SK-N-SH (cell line): ENCODE measurements at regions not wholly inside any gene's neighbourhood (a gene's known extent, or its start where the extent isn't known, plus 50 kb on each side); places are given as distances from the start of the nearest gene placed in this dataset.

Experiments used
- CTCF ChIA-PET: fragments of 300-600, 350-600 bp; formaldehyde crosslinking; extraction: SDS; loops from one replicate; lab custom pipeline; 2021; lab: Yijun Ruan, JAX
- POLR2A ChIA-PET: fragments of 350-600 bp; sonication (Branson Sonifier 250); formaldehyde crosslinking; extraction: SDS; loops from one replicate; lab custom pipeline; 2020; ENCODE audit warnings: antibody characterized with exemption, inconsistent platforms; lab: Yijun Ruan, JAX
- DNase-seq: peaks from one replicate; pipeline ENCODE4 v3.0.0; 2012
- H2AFZ ChIP-seq: fragments of 200-600 bp; sonication (generic); 2 replicates; pipeline ENCODE4 v1.8.1; 2016; ENCODE audit warnings: antibody characterized with exemption, mild to moderate bottlenecking, low read depth
- H3F3A ChIP-seq: fragments of 200-600 bp; sonication (generic); replicated peaks from 2 replicates; pipeline ENCODE3; 2016; ENCODE audit warnings: antibody characterized with exemption, mild to moderate bottlenecking; ENCODE audit not compliant: insufficient read depth
- H3K27ac ChIP-seq, 2 experiments: fragments of 200-500 bp in 1 of 2; fragments of 200-600 bp in 1 of 2; sonication (Bioruptor generic) in 1 of 2; sonication (generic), shearing (Covaris generic) in 1 of 2; 2 replicates each; pipeline versions ENCODE4 v1.5.1 to v1.6.1; 2014 to 2016; ENCODE audit warnings: low read depth in 2 of 2, inconsistent platforms in 1 of 2, low read length in 1 of 2, mild to moderate bottlenecking in 1 of 2, mixed read lengths in 1 of 2
- H3K27me3 ChIP-seq: fragments of 200-600 bp; sonication (generic), shearing (Covaris generic); 2 replicates; pipeline ENCODE4 v1.6.1; 2016; ENCODE audit warnings: mixed run types; ENCODE audit not compliant: insufficient read depth
- H3K36me3 ChIP-seq, 2 experiments: fragments of 200-500 bp in 1 of 2; fragments of 200-600 bp in 1 of 2; sonication (Bioruptor generic) in 1 of 2; sonication (generic) in 1 of 2; replicated peaks in 1 of 2; 2 replicates each; pipeline versions ENCODE3 to v1.5.1; 2014 to 2016; ENCODE audit warnings: low read length in 1 of 2, mild to moderate bottlenecking in 1 of 2; ENCODE audit not compliant: insufficient read depth in 2 of 2, control insufficient read depth in 1 of 2
- H3K4me1 ChIP-seq, 2 experiments: fragments of 200-500 bp in 1 of 2; fragments of 200-600 bp in 1 of 2; sonication (Bioruptor generic) in 1 of 2; sonication (generic), shearing (Covaris generic) in 1 of 2; 2 replicates each; pipeline versions ENCODE4 v1.5.1 to v1.6.1; 2014 to 2016; ENCODE audit warnings: low read depth in 1 of 2, low read length in 1 of 2, mixed run types in 1 of 2; ENCODE audit not compliant: insufficient read depth in 2 of 2, control insufficient read depth in 1 of 2
- H3K4me2 ChIP-seq: fragments of 200-600 bp; sonication (generic), shearing (Covaris generic); 2 replicates; pipeline ENCODE4 v1.6.1; 2017; ENCODE audit warnings: mixed run types
- H3K4me3 ChIP-seq, 2 experiments: fragments of 200-500 bp in 1 of 2; fragments of 200-600 bp in 1 of 2; sonication (Bioruptor generic) in 1 of 2; sonication (generic), shearing (Covaris generic) in 1 of 2; 2 replicates each; pipeline versions ENCODE4 v1.5.1 to v1.8.1; 2014 to 2016; ENCODE audit warnings: low read depth in 2 of 2, inconsistent platforms in 1 of 2, low read length in 1 of 2, mild to moderate bottlenecking in 1 of 2, mixed read lengths in 1 of 2, moderate library complexity in 1 of 2
- H3K79me2 ChIP-seq: fragments of 200-600 bp; sonication (generic); 2 replicates; pipeline ENCODE4 v1.8.1; 2017; ENCODE audit warnings: mild to moderate bottlenecking; ENCODE audit not compliant: insufficient read depth
- H3K9ac ChIP-seq: fragments of 200-600 bp; sonication (generic); 2 replicates; pipeline ENCODE4 v1.6.1; 2017; ENCODE audit warnings: mixed run types
- H3K9me2 ChIP-seq: fragments of 200-600 bp; sonication (generic); 2 replicates; pipeline ENCODE4 v1.6.1; 2017; ENCODE audit warnings: mixed run types
- H3K9me3 ChIP-seq: fragments of 200-600 bp; sonication (generic); 2 replicates; pipeline ENCODE4 v1.6.1; 2017; ENCODE audit warnings: mixed run types, mild to moderate bottlenecking, moderate library complexity
- H4K20me1 ChIP-seq: fragments of 200-600 bp; sonication (generic); 2 replicates; pipeline ENCODE4 v1.6.1; 2017; ENCODE audit warnings: mild to moderate bottlenecking, mixed run types; ENCODE audit not compliant: insufficient read depth
- CHD2 ChIP-seq: fragments of 150-350 bp; IDR thresholded peaks from 2 replicates; pipeline ENCODE4 v1.6.1; 2018; ENCODE audit warnings: low read length; ENCODE audit not compliant: partially characterized antibody
- CTCF ChIP-seq: fragments of 200-600 bp; sonication (generic); IDR thresholded peaks from 2 replicates; pipeline ENCODE4 v1.6.1; 2017; ENCODE audit warnings: antibody characterized with exemption, mild to moderate bottlenecking, moderate library complexity
- EZH2phosphoT487 ChIP-seq: fragments of 200-600 bp; sonication (generic); IDR thresholded peaks from 2 replicates; pipeline ENCODE4 v1.6.1; 2017; ENCODE audit warnings: low read depth, mixed run types, mild to moderate bottlenecking, antibody characterized with exemption, moderate library complexity, borderline replicate concordance
- FOSL2 ChIP-seq: IDR thresholded peaks from 2 replicates; pipeline ENCODE4 v1.4.0; 2012; ENCODE audit warnings: low read depth, mild to moderate bottlenecking, moderate library complexity, borderline replicate concordance
- GABPA ChIP-seq: IDR thresholded peaks from 2 replicates; pipeline ENCODE4 v1.4.0; 2012; ENCODE audit warnings: low read depth, mild to moderate bottlenecking
- GATA2 ChIP-seq: sonication (generic); formaldehyde crosslinking; IDR thresholded peaks from 2 replicates; pipeline ENCODE4 v1.5.0; 2020; ENCODE audit warnings: mild to moderate bottlenecking, missing genetic modification reagents
- IRF3 ChIP-seq: fragments of 150-350 bp; IDR thresholded peaks from 2 replicates; pipeline ENCODE4 v1.6.1; 2016; ENCODE audit warnings: mild to moderate bottlenecking, low read depth, low read length
- MAX ChIP-seq: IDR thresholded peaks from 2 replicates; pipeline ENCODE4 v1.4.0; 2012; ENCODE audit warnings: low read depth
- MEF2A ChIP-seq: IDR thresholded peaks from 2 replicates; pipeline ENCODE4 v1.4.0; 2012; ENCODE audit warnings: low read depth, borderline replicate concordance
- MXI1 ChIP-seq: IDR thresholded peaks from 2 replicates; pipeline ENCODE4 v1.6.1; 2012; ENCODE audit warnings: mild to moderate bottlenecking, low read depth, low read length, improper control_type of control experiment
- RAD21 ChIP-seq: IDR thresholded peaks from 2 replicates; pipeline ENCODE4 v1.6.1; 2012; ENCODE audit warnings: mild to moderate bottlenecking, low read length
- RCOR1 ChIP-seq: fragments of 150-350 bp; IDR thresholded peaks from 2 replicates; pipeline ENCODE4 v1.6.1; 2017; ENCODE audit warnings: antibody characterized with exemption, low read length
- RXRA ChIP-seq: IDR thresholded peaks from 2 replicates; pipeline ENCODE4 v1.4.0; 2012; ENCODE audit warnings: low read depth, mild to moderate bottlenecking, borderline replicate concordance
- SIN3A ChIP-seq: IDR thresholded peaks from 2 replicates; pipeline ENCODE4 v1.6.1; 2012; ENCODE audit warnings: low read depth, mild to moderate bottlenecking, low read length, moderate library complexity, borderline replicate concordance
- USF2 ChIP-seq: fragments of 150-350 bp; IDR thresholded peaks from 2 replicates; pipeline ENCODE4 v1.6.1; 2017; ENCODE audit warnings: antibody characterized with exemption, low read length, low read depth, borderline replicate concordance
- WGBS: methylation state at CpG from one replicate; pipeline ENCODE4 v1.1.6; 2017; ENCODE audit warnings: low lambda C conversion rate; 5-methylcytosine and 5-hydroxymethylcytosine counted together

GRCh38 chr2:83640506-83640905 is 818.6 kb downstream of the SUCLG1 start:
- H3K27ac ChIP-seq: no peak overlapping the region
- no peak for TF ChIP-seq GABPA
- no peak for TF ChIP-seq FOSL2
- TF ChIP-seq RXRA: no peak
- no peak for TF ChIP-seq MAX
- TF ChIP-seq CHD2: no peak
- no peak for TF ChIP-seq GATA2 (CRISPR knock-in tag)
- no peak for TF ChIP-seq USF2
- H3K36me3 ChIP-seq: no peaks in the 10 kb centered on the region
- ChIA-PET POLR2A (no interaction called here), CTCF (no interaction called here)
- H3K9ac ChIP-seq: no peak overlapping the region
- DNase-seq: no peak
- no peak overlapping the region for H3K4me2 ChIP-seq
- no peaks in the 10 kb centered on the region for H3K9me3 ChIP-seq
- no peaks in the 10 kb centered on the region for H3K79me2 ChIP-seq
- H2AFZ ChIP-seq: no peak overlapping the region
- H3K4me3 ChIP-seq: no peak overlapping the region
- no peaks in the 10 kb centered on the region for H3F3A ChIP-seq
- H4K20me1 ChIP-seq: no peaks in the 10 kb centered on the region
- H3K27me3 ChIP-seq: no peaks in the 10 kb centered on the region
- no peaks in the 10 kb centered on the region for H3K9me2 ChIP-seq
- H3K4me1 ChIP-seq: no peaks in the 10 kb centered on the region

GRCh38 chr2:83633423-83633822 is 825.7 kb downstream of the SUCLG1 start:
- H3K4me2 ChIP-seq: no peak overlapping the region
- no peaks in the 10 kb centered on the region for H3K4me1 ChIP-seq
- H3K9me3 ChIP-seq: no peaks in the 10 kb centered on the region
- no peaks in the 10 kb centered on the region for H3K27me3 ChIP-seq
- H3K27ac ChIP-seq: no peak overlapping the region
- H3K36me3 ChIP-seq: no peaks in the 10 kb centered on the region
- no peaks in the 10 kb centered on the region for H3F3A ChIP-seq
- POLR2A ChIA-PET: no interaction called here
- no peaks in the 10 kb centered on the region for H3K79me2 ChIP-seq
- 0 out of 2 replicates have a peak, but pooled peaks cover 3% of the 10 kb centered on the region for H3K9me2 ChIP-seq
- CTCF ChIA-PET: no interaction called here
- H3K4me3 ChIP-seq: no peak overlapping the region
- no peak for TF ChIP-seq RCOR1
- TF ChIP-seq EZH2phosphoT487: no peak
- TF ChIP-seq IRF3: no peak
- no peak for TF ChIP-seq CTCF
- TF ChIP-seq CHD2: no peak
- TF ChIP-seq MXI1: no peak
- no peak for TF ChIP-seq SIN3A
- TF ChIP-seq RAD21: no peak
- TF ChIP-seq MEF2A: no peak
- H3K9ac ChIP-seq: no peak overlapping the region
- WGBS: 1% methylated on average over 2 of the region's 2 CpGs
- no peak overlapping the region for H2AFZ ChIP-seq
- no peak for DNase-seq
- no peaks in the 10 kb centered on the region for H4K20me1 ChIP-seq
